ENCODE measurements at regions not wholly inside any gene's neighbourhood (a gene's known extent, or its start where the extent isn't known, plus 50 kb on each side); places are given as distances from the start of the nearest gene placed in this dataset.
"Not testable (repeated sequence)": the region's sequence is repeated elsewhere in the genome, so short reads cannot be mapped to it uniquely, and the experiment has no call there.

DNA sequence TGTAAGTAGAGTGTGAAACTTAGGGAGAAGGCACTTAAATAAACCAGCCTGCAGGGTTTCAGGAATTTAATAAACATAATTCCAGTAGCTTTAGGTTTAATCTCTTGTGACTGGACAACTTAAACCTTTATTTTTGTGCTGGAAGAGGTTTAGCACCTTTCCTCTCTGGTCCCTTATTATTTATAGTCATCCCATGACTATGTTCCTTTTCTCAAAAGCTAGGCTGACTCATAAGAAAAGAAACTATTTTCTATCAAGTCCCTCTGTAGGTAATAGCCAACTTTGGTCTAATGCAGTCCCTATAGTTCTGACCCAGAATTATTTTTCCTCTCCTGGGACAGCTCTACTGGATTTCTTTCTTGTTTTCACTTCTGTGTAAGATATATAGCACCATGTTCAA lies 588.9 kb downstream of the NR2F1-AS1 start:
- no peak for DNase-seq (ENCODE audit: low spot score)

DNA sequence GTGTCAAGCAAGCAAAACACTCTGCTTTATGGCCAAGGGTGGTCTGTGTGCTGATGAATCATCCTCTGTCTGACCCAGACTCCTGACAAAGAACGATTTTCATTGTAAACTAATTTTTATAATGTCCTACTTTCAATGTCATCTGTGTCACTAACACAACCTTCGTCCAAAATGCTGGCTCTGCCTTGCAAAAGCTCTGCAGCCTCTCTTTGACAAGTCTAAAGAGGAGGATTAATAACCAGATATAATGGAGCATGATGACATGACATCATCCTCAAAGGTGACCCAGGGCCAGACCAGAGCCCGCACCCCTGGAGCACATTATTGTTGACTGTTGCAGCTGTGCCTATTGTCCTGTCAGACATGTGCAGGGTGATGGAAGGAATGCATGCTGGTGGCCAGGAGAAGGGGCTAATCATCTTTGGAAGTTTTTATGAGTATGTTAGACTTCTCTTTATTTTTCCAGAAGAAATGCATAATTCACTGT lies 589.4 kb downstream of the NR2F1-AS1 start:
- no peak for DNase-seq (ENCODE audit: low spot score)

DNA sequence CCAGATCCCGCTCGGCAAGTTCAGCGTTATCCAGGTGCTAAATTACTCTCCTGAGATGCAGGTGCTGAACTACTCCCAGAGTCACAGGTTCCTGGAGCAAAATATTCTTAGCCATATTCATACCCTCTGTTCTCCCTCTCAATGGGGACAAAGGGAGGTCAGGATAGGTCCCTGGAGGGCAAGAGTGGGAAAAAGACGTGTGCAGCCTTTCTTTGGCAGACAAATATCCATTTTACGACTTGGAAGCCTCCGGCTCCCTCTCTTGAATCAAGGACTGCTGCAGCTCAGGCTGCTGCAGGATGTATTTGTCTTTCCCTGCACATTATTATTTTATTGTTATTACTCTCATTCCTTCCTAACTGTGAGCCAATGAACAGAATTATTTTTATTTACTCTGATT lies 590.2 kb downstream of the NR2F1-AS1 start:
- no peak for DNase-seq (ENCODE audit: low spot score)

DNA sequence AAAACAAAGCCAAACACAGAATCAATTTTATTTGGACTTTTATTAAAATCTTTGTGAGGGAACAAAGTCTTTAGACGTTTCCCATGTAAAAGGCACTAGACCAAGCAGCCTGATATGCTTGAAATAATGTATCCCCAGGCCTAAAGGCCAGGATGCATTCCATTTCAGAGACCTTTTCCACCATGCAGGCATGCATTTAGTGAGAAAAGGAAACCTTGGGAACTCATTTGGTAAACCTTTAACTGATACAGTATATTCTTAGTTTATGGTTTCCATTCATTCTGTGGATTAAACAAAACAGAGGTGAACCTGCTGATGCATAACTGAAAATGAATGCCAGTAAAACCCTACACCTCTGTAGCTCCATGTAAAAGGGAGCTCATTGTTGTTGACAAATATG lies 600.0 kb downstream of the NR2F1-AS1 start:
- DNase-seq (ENCODE audit: low spot score), result no peak

DNA sequence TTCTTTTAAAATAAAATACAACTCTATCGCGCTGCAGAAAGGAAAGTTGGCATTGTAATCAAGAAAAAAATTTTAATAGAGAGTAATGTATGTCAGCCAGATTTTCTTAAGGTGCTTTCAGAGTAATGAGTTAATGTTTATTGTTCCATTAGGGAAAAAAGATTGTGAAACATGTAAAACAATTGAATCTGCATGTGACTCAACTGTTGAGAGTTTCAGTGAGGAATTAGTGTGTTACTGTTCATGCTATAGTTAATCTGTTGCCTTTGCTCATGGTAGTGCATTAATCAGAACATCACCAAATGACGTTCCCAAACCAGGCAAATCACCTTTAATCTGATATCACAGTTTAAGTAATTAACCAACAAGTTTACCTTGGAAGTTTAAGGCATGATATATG lies 600.5 kb downstream of the NR2F1-AS1 start:
- DNase-seq (ENCODE audit: low spot score), result no peak

DNA sequence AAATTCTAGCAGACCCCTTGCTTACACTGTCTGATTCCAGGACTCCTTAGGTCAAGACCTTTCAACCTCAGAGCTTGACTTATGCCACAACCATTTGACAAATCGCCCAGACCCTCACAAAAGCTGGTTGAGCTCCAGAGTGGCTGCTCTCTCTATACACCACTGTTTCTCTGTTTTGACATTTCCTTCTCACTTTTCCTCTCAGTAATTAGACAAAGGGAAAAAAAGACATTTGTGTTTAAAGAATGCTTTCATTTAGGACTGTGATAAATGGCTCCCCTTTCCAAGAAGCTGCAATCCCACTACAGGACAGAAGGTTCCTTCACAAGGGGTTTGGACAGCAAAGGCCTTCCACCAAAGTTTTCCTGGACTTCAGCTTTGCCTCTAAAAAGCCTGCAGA lies 601.3 kb downstream of the NR2F1-AS1 start:
- DNase-seq (ENCODE audit: low spot score), result no peak

DNA sequence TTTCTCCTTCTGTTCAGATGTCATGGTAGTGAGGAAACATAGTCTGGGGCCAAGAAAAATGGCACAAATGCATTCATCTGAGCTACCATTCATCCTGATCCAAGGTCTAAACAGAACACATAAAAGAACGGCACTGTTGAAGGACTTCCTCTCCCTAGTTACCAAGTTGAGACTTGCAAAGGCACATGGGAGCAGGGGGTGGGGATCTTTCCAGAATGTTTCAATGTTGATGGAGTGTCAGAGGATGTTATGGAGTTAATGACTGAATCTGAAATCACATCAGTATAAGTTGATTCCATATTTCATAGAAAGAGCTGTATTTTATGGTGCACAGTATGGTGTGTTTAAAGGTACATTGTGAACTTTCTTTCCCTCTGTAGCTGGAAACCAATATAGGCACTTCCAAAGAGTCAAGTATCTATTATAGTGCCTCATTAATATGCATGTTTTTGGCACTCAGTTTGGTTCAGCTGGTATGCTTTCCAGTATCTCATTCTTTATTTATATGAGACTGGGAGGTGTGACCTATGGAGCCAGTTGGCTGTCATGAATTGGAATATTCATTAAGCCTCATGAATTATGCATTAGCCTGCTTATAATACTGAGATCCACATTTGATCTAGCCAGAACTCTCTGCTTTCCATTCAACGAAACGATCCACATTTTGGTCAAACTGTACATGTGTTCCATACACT lies 603.0 kb downstream of the NR2F1-AS1 start:
- DNase-seq (ENCODE audit: low spot score), result no peak

DNA sequence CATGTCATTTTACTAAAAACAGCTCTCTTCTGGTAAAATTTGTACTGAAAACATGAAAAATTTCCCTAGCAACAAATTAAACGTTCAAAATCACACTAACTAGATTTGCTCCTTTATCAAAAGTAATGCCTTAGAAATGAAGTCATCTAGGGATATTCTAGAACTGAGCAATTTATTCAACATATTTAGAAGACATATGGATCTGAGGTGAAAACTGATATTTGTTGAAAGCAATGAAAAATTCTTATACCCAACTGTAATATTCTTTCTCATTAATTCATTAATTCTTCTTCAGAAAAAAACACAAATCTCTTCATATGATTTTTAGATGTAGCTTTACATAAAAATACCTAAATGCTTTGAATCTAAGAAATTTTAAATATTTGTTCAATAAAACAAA lies 604.9 kb downstream of the NR2F1-AS1 start:
- no peak for DNase-seq (ENCODE audit: low spot score)

DNA sequence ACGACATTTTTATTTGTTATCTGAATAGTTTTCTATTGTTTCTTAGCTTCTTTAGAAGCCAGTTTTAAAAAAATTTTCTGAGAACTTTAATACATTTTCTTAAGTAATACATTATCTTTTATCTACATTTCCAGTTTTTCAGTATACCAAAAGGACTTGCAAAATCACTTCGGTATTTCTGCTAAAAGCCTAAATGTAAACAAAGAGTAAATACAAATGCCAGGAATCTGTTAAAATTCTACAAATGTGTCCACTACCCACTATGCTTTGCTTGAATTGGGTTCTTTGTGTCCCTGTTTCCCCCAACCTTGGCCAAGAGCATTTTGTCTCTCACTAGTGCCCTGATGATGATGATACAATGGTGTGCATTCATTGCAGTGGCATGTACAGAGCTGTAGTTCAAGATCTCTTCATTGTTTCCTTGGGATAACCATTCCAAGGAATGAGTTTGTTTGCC lies 611.2 kb downstream of the NR2F1-AS1 start:
- no peak for DNase-seq (ENCODE audit: low spot score)

DNA sequence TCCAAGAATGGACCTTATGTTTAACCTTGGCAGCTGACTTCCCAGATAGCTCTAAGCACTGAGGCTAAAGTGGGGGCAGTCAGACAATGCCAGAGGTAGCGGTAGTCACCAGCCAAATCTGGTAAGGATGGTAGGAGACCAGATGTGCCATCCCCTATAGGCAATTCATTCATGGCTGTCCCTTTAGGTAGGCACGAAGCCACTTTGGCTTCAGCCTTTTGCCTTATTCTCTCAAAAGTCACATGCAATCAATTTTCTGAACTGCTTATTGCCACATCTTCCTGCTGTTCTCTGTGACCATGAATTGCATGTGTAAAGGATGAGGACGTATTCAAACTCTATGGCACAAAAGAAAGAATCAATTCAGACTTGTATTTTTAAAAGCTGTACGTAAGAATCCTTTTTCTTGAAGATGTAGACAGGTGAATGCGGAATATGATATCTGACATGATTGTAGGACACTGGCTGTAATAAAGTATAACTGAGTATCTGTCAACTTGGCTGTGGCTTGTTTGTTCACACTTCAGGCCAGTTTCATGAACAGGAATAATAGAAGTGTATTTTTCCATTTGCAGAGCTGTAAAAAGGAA lies 611.7 kb downstream of the NR2F1-AS1 start:
- no peak for DNase-seq (ENCODE audit: low spot score)

DNA sequence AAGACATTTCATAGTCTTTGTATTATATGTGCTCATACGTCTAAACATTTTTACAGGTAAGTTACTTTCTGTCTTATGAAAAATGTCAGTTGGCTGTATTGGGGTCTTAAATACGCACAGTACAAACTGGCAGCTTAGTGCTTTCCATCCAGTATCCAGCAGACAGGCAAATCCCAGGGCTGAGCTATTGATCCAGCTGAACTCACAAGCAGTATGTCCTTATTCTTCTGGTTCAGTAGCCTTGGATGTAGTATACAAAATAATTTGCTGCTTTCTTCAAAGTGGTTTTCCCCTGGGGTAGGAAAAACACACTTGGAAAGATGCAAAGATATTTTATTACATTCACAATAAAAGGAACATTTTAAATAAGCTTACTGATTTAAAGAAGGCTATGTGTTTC lies 617.2 kb downstream of the NR2F1-AS1 start:
- DNase-seq (ENCODE audit: low spot score), result no peak

DNA sequence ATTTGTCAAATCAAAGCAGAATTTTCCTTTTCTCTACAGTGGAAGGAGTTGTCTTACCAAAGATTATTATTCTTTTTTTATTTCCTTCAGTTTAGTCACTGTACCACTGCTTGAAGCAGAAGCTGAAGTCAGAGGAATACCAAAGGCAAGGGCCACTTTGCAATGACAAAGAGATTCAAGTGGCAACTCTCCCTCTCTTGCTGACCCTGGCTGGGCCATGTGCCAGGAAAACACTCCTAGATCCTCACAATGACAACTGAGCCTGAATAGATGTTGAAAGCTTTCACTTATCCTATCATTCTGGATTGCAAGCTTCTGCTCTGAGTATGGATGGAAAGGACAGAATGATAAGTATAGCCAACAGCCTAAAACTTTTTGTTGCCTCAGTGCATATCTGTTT lies 618.3 kb downstream of the NR2F1-AS1 start:
- no peak for DNase-seq (ENCODE audit: low spot score)

DNA sequence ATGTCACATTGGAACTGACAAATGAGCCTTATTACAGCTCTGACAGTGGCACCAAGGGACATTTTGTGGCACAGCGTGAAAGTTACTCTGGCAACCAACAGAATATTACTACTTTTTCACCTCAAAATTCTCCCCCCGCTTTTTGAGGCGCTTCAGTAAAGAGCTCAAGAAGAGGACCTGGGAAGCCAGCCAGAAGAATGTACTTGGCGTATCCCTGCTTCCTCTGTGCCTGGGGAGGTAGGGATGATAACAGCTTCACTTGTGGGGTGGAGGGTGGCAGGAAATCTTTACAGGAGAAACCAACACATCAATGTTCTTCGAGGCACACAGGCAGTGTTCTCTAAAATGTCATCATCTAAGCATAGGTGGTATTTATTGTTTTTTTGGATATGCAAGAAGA lies 624.1 kb downstream of the NR2F1-AS1 start:
- no peak for DNase-seq (ENCODE audit: low spot score)

DNA sequence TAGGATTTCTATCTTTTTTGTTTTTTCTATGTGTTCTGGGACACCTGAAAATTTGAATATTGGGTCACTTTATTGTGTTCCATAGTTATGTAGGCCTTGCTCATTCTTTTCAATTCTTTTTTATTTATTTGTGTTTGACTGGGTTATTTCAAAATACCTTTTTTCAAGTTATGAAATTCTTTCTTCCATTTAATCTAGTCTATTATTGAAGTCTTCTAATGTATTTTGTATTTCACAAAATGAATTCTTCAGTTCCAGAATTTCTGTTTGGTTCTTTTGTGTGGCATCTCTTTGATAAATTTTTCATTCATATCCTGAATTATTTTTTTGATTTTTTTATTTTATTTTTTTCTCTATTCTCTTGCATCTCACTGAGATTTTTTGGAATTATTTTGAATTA lies 628.8 kb downstream of the NR2F1-AS1 start:
- no peak for DNase-seq (ENCODE audit: low spot score)

DNA sequence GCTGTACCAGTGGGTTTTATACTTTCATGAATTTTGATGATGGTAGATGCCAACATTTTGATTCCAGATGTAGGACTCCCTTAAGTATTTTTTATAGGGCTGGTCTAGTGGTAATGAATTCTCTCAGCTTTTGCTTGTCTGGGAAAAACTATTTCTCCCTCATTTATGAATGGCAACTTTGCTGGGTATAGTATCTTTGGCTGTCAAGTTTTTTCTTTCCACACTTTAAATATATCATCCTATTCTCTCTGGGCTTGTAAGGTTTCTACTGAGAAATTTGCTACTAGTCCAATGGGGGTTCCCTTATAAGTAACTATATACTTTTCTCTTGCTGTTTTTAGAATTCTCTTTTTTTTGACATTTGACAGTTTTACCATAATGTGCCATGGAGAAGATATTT lies 629.3 kb downstream of the NR2F1-AS1 start:
- no peak for DNase-seq (ENCODE audit: low spot score)

DNA sequence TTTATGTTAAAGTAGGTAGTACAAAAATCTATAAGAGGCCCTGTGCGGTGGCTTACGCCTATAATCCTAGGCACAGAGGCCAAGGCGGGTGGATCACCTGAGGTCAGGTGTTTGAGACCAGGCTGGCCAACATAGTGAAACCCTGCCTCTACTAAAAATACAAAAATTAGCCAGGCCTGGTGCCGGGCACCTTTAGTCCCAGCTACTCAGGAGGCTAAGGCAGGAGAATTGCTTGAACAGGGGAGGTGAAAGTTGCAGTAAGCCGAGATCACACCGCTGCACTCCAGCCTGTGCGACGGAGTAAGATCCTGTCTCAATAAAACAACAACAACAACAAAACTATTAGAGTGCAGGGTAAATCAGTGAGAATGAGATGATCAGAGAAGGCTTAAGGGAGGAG lies 634.5 kb downstream of the NR2F1-AS1 start:
- DNase-seq (ENCODE audit: low spot score), result no peak

DNA sequence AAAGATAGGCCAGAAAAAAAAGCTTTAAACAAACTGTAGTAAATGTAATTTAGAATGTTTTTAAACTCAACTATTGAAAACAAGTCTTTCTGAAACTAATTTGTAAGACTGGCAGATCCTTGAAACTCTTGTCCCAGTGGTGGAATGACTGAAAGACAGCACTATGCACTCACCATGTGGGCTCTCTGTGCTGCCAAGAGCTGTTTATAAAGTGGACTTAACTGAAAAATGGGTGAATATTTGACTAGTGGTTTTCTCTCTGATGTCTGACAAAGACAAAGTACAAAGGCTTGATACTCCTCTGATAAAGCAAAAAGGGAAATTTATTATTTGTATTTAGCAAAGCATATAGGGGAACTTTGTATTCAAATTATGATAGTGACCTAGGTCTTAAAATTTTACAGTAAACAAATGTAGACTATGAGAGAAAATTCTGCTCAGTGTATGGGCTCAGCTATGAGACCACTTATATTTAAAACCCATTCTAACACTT lies 635.4 kb downstream of the NR2F1-AS1 start:
- DNase-seq (ENCODE audit: low spot score), result no peak

DNA sequence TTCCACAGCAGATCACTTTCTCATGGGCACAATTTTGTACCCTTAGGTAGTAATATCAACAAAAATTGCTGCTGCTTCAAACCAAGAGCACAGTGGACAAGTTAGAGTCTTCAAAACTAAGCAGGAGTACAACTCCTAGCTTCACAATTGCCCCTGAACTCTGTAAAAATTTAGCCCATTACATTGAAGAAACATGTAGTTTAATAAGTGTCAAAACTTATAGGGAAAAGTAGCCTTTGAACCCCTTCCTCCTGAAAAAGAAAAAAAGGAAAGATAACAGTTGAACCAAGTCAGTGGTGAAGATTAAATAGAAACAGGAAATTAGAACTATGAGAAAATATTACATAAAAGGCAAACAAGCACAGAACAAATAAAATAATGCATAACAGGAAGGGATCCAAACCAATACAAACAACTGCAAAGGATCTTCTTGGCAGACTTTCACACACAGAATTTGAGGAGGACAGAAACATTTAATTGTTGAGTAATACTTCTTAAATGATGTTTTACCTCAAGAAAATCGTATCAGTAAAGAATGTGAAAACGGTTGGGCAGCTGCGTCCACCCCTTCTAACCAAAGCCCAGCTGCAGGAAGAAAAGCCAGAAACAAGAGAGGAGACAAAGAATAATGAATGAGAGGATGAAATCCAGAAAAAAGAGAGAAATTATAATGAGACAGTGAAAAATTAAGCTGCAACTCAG lies 636.0 kb downstream of the NR2F1-AS1 start:
- DNase-seq (ENCODE audit: low spot score), result no peak

DNA sequence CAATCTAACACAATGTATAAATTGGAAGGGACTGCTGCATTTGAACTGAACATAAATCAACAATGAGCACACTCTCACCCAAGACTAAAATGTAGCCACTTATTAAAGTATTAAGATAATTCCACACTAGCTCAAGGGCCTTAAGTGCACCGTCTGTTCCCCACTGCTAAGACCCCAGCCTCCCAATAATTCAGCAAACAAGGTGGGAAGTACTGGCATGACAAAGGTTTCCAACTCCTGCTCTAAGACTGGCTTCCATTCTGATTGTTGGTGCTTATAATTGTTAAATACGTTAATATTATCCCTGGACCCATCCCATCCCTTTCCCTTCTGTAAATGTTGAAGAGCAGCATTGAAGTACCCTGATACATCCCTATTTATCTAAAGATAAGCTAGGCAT lies 636.7 kb downstream of the NR2F1-AS1 start:
- DNase-seq (ENCODE audit: low spot score), result no peak

DNA sequence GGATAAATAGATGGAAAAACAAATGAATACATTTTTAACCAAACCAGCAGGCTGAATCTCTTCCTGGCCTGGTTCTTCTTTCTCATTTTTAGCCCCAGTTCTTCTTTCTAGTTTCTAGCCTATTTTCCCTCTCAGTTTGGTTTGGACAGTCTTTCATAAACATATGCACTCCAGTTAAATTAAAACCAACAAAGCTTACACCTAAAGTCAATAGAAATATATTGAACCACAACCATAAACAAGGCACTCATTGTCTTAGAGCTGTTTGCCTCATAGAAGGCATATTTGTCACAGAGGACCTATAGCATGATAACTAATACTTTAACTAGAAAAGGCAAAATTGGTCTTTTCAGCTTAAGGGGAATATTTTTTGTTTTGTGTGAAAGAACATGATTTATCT lies 638.3 kb downstream of the NR2F1-AS1 start:
- DNase-seq (ENCODE audit: low spot score), result peak; percentile 23

DNA sequence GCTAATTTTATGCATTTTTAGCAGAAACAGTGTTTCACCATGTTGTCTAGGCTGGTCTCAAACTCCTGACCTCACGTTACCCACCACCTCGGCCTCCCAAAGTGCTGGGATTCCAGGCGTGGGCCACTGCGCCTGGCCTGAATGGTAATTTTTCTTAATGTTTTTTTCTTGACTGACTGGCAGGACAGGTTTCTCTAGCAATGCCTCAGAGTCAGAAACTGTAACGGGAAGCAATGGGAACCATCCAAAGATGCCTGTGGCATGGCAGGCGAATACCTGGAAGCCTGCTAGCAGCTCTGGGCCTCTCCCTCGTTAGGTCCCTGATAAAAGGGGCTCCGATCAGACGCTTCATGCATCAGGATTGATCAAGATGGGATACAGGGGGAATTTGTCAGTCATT lies 639.2 kb downstream of the NR2F1-AS1 start:
- no peak for DNase-seq (ENCODE audit: low spot score)

DNA sequence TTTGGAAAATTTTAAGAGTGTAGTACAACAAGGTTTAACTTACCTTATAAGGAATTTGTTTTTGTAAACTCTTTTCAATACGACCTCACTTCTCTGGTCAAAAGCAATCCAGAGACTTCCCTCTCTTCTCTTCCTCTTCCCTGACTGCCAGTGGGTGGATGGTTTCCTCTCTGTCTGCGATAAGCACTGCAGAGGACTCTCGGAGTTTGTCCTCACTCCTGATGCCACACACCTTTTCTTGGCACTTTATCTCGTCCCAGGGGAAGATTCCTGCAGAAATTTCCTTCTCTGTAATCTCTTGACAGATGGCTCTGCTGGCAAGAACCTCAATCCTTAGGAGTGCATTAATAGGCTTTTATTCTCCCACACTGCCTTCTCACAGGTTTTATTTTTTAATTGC lies 641.6 kb downstream of the NR2F1-AS1 start:
- DNase-seq (ENCODE audit: low spot score), result no peak

DNA sequence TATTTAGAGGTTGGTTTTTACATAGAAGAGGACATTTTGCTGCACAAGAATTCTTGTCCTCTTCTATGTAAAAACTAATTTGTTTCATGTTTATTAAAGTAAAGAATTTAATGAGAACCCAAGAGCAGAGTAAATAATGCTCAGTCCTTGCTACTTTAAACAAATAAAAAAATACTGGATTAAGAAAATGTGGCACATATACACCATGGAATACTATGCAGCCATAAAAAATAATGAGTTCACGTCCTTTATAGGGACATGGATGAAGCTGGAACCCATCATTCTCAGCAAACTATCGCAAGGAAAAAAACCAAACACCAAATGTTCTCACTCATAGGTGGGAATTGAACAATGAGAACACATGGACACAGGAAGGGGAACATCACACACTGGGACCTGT lies 643.6 kb downstream of the NR2F1-AS1 start:
- DNase-seq (ENCODE audit: low spot score), result not testable (repeated sequence)

All from HuH-7 (cell line).